AG09309 (cell line): ENCODE measurements at regions not wholly inside any gene's neighbourhood (a gene's known extent, or its start where the extent isn't known, plus 50 kb on each side); places are given as distances from the start of the nearest gene placed in this dataset.
"Not testable (repeated sequence)": the region's sequence is repeated elsewhere in the genome, so short reads cannot be mapped to it uniquely, and the experiment has no call there.

Experiments used
- DNase-seq: peaks from one replicate; pipeline ENCODE4 v3.0.0-alpha.2; 2010; ENCODE audit warnings: low read depth
- H3K4me3 ChIP-seq: 2 replicates; pipeline ENCODE4 v1.5.1; 2011; ENCODE audit warnings: mild to moderate bottlenecking, low read depth, low read length, moderate library complexity; ENCODE audit not compliant: control insufficient read depth
- CTCF ChIP-seq: IDR thresholded peaks from 2 replicates; pipeline ENCODE4 v1.5.1; 2011; ENCODE audit warnings: mild to moderate bottlenecking, low read depth, low read length, inconsistent platforms; ENCODE audit not compliant: insufficient read depth, control insufficient read depth; ENCODE audit errors: missing control alignments

GRCh38 chr1:60875138-60875537 lies 207.2 kb upstream of the NFIA start:
- H3K4me3 ChIP-seq = no peak overlapping the region
- TF ChIP-seq CTCF = no peak

GRCh38 chr1:60874718-60875117 lies 207.6 kb upstream of the NFIA start:
- no peak overlapping the region for H3K4me3 ChIP-seq
- TF ChIP-seq CTCF = no peak
- DNase-seq = no peak

More at GRCh38 chr1:60875138-60875537, 207.2 kb upstream of the NFIA start:
- no peak for DNase-seq

GRCh38 chr1:60873396-60873795 lies 209.0 kb upstream of the NFIA start:
- not testable (repeated sequence) for DNase-seq, H3K4me3 ChIP-seq

GRCh38 chr1:60872426-60873054 lies 209.8 kb upstream of the NFIA start:
- no peak for TF ChIP-seq CTCF
- H3K4me3 ChIP-seq = no peak overlapping the region
- DNase-seq = no peak

- TF ChIP-seq CTCF = no peak
- DNase-seq = no peak
- no peak overlapping the region for H3K4me3 ChIP-seq
Measured at GRCh38 chr1:60870269-60870865, 212.0 kb upstream of the NFIA start.

GRCh38 chr1:60868901-60869663 lies 213.3 kb upstream of the NFIA start:
- DNase-seq = no peak
- TF ChIP-seq CTCF = no peak

GRCh38 chr1:60867782-60868181 lies 214.6 kb upstream of the NFIA start:
- TF ChIP-seq CTCF = no peak
- no peak overlapping the region for H3K4me3 ChIP-seq
- DNase-seq = no peak

More at GRCh38 chr1:60868901-60869663, 213.3 kb upstream of the NFIA start:
- H3K4me3 ChIP-seq = no peak overlapping the region
